ENCODE measurements at regions not wholly inside any gene's neighbourhood (a gene's known extent, or its start where the extent isn't known, plus 50 kb on each side); places are given as distances from the start of the nearest gene placed in this dataset.

DNA sequence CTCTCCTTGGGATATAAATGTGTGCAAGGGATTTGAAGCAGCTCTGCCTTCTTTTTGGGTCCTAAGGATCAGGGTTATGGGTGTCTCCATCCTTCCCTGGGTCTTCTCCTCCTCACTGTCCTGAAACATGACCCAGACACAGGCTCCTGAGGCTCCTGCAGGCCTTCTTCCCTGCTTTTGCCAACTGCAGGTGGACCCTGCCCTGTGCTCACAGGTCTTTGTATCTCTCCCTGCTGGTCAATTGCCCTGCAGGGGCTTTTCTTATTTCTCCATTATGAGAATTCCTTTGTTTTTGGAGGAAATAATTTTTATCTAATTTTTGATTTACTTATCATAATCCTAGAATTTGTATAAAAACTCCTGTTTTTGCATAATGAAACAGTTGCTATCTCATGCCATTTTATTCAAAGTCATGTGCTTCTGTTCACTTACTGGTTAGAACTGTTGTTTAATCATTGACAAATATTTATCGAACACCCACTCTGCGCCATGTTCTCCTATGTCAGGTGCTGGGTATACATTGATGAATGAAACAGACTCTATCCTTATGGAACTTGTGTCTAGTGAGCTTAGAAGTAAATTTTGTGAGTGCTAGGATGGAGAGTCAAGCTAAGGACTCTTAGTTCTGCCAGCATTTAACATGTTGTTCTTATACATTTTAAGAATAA, 89.7 kb upstream of the TOP3B start:
- Mint-ChIP-seq H3K36me3 (no peaks in the 10 kb centered on the region), H3K27me3 (peaks cover 69% of the 10 kb centered on the region), H3K9me3 (no peaks in the 10 kb centered on the region), H3K4me3 (no peak overlapping the region), H3K4me1 (ENCODE audit: unreplicated experiment) (no peaks in the 10 kb centered on the region), H3K27ac (no peak overlapping the region)
- TF ChIP-seq, protein P1, sequence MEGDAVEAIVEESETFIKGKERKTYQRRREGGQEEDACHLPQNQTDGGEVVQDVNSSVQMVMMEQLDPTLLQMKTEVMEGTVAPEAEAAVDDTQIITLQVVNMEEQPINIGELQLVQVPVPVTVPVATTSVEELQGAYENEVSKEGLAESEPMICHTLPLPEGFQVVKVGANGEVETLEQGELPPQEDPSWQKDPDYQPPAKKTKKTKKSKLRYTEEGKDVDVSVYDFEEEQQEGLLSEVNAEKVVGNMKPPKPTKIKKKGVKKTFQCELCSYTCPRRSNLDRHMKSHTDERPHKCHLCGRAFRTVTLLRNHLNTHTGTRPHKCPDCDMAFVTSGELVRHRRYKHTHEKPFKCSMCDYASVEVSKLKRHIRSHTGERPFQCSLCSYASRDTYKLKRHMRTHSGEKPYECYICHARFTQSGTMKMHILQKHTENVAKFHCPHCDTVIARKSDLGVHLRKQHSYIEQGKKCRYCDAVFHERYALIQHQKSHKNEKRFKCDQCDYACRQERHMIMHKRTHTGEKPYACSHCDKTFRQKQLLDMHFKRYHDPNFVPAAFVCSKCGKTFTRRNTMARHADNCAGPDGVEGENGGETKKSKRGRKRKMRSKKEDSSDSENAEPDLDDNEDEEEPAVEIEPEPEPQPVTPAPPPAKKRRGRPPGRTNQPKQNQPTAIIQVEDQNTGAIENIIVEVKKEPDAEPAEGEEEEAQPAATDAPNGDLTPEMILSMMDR (conservative IDR thresholded peaks at IDR 0.05): no peak
- no peak for DNase-seq (ENCODE audit: extremely low spot score, unreplicated experiment)

DNA sequence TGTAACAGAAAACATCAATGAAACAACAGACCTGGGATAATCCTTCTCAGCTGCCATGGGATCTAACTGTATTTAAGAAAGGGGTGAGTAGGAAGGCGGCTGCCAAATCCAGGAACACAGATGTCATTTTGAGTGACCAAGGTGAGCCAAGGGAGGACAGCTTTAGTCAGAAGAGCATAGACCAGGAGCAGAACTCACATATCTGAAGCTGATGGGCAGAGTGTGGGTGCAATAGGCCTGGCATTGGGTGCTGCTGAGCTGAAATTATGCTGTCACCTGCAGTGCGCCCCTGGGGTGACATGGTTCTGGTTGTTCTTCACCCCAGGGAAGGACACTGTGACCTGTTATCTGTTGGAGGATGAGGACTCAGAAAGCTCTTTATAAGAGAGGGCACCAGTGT, 88.9 kb upstream of the TOP3B start:
- Mint-ChIP-seq H3K4me3 (no peak overlapping the region), H3K9me3 (no peaks in the 10 kb centered on the region), H3K27ac (no peak overlapping the region), H3K4me1 (ENCODE audit: unreplicated experiment) (no peaks in the 10 kb centered on the region), H3K36me3 (no peaks in the 10 kb centered on the region), H3K27me3 (peaks cover 69% of the 10 kb centered on the region)
- TF ChIP-seq, protein P1 (conservative IDR thresholded peaks at IDR 0.05): no peak
- DNase-seq (ENCODE audit: extremely low spot score, unreplicated experiment): no peak

DNA sequence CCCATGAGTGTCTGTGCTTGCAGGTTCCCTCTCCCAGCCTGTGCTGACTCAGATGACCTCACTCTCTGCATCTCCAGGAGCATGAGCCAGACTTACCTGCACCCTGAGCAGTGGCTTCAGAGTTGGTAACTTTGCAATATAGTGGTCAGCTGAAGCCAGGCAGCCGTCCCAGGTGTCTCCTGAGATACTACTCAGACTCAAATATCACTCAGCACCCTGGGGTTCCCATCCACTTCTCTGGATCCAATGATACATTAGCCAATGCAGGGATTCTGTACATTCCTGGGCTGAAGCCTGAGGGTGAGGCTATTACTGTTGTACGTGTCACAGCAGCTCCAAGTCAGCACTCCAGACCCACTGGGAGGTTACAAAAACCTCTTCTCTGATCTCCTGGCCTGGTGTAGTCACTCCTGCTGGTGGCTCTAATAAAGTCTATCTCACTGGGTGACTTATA, 87.8 kb upstream of the TOP3B start:
- H3K27ac Mint-ChIP-seq: no peak overlapping the region
- TF ChIP-seq, protein P1 (conservative IDR thresholded peaks at IDR 0.05): no peak

DNA sequence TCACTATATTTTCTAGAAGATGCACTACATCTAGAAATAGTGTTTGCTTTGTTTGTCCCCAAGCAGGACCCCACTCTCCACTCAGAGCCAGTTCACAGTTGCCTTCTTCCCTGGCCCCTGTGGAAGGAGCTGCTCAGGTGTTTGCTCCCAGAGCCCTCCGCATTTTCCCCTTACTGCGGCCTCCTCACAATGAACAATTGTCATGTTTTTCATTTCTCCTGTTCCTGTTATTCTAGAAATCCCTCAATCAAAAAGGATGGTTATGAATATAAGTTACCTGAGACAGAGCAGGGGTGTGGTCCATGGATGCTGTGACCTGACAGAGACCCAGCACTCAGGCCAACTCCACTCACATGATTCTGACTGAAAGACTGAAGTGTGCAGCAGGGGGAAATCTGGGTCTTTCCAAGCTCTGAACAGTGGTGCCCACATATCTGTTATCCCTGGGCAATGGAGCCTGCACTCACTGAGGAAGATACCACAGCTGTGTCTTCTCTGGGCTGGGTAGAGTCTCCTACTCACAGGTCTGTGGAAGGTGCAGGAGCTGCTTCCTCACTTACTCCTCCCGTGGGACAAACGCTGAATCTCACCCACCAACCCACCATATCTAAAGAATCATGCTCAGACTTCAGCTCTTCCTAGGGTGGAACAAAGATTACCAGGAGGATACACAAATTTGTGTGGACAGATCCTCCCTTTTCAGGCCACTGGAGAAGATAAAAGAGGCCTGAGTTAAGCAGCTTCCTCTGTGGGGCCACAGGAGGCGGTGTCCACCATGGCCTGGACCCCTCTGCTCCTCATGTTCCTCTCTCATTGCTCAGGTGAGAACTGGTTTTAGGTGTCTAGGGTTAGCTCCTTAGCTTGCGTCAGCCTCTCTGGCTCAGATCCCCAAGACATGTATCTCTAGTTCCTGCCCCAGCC, 87.1 kb upstream of the TOP3B start:
- no peaks in the 10 kb centered on the region for H3K9me3 Mint-ChIP-seq
- peaks cover 68% of the 10 kb centered on the region for H3K27me3 Mint-ChIP-seq
- no peaks in the 10 kb centered on the region for H3K4me1 Mint-ChIP-seq (ENCODE audit: unreplicated experiment)
- H3K4me3 Mint-ChIP-seq: no peak overlapping the region
- no peak overlapping the region for H3K27ac Mint-ChIP-seq
- TF ChIP-seq, protein P1 (conservative IDR thresholded peaks at IDR 0.05): no peak
- no peak for DNase-seq (ENCODE audit: extremely low spot score, unreplicated experiment)
- no peaks in the 10 kb centered on the region for H3K36me3 Mint-ChIP-seq

More for the DNA sequence above, 87.8 kb upstream of the TOP3B start:
- no peaks in the 10 kb centered on the region for H3K4me1 Mint-ChIP-seq (ENCODE audit: unreplicated experiment)
- H3K36me3 Mint-ChIP-seq: no peaks in the 10 kb centered on the region
- no peaks in the 10 kb centered on the region for H3K9me3 Mint-ChIP-seq
- DNase-seq (ENCODE audit: extremely low spot score, unreplicated experiment): no peak
- H3K4me3 Mint-ChIP-seq: no peak overlapping the region
- peaks cover 65% of the 10 kb centered on the region for H3K27me3 Mint-ChIP-seq

DNA sequence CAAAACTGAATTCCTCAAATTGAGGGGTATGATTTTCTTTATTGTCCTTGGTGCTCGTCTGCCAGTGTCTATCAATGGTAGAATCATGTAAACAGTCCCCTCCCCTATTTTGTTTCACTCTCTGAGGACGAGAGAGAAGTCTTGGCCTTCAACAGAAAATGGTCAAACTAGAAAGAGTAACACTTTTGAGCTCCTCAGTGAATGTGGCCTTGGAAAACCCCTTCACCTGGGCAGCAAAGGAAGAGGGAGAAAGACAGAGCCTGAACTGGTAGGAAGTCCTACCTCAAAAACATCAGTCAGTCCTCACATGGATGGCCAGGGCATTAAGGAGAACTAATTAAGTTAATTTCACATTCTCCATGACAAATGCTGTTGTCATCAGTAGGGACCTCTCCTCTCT, 86.1 kb upstream of the TOP3B start:
- Mint-ChIP-seq H3K4me3 (no peak overlapping the region), H3K27me3 (peaks cover 64% of the 10 kb centered on the region), H3K27ac (no peak overlapping the region), H3K9me3 (no peaks in the 10 kb centered on the region), H3K36me3 (no peaks in the 10 kb centered on the region), H3K4me1 (ENCODE audit: unreplicated experiment) (no peaks in the 10 kb centered on the region)
- TF ChIP-seq, protein P1 (conservative IDR thresholded peaks at IDR 0.05): no peak
- no peak for DNase-seq (ENCODE audit: extremely low spot score, unreplicated experiment)

Measured in type B pancreatic cell (in vitro differentiated cells).